ENCODE measurements at regions not wholly inside any gene's neighbourhood (a gene's known extent, or its start where the extent isn't known, plus 50 kb on each side); places are given as distances from the start of the nearest gene placed in this dataset.

GRCh38 chr3:43222590-43222989 is 63.8 kb upstream of the SNRK start:
- TF ChIP-seq CTCF (IDR thresholded peaks at IDR 0.05; ENCODE audit: control insufficient read depth, extremely low read depth, insufficient read depth), result no peak
- DNase-seq (ENCODE audit: low read depth), result no peak
- H3K4me3 ChIP-seq (ENCODE audit: low read depth, low read length), result no peak overlapping the region

- TF ChIP-seq CTCF (IDR thresholded peaks at IDR 0.05; ENCODE audit: control insufficient read depth, extremely low read depth, insufficient read depth), result no peak
- no peak for DNase-seq (ENCODE audit: low read depth)
Observed at GRCh38 chr3:43221076-43221475, 65.3 kb upstream of the SNRK start.

GRCh38 chr3:43219616-43220015 is 66.7 kb upstream of the SNRK start:
- no peak for DNase-seq (ENCODE audit: low read depth)
- no peak overlapping the region for H3K4me3 ChIP-seq (ENCODE audit: low read depth, low read length)
- TF ChIP-seq CTCF (IDR thresholded peaks at IDR 0.05; ENCODE audit: control insufficient read depth, extremely low read depth, insufficient read depth), result no peak

More at GRCh38 chr3:43221076-43221475, 65.3 kb upstream of the SNRK start:
- no peak overlapping the region for H3K4me3 ChIP-seq (ENCODE audit: low read depth, low read length)

GRCh38 chr3:43218921-43219320 is 67.4 kb upstream of the SNRK start:
- no peak for DNase-seq (ENCODE audit: low read depth)
- no peak for TF ChIP-seq CTCF (IDR thresholded peaks at IDR 0.05; ENCODE audit: control insufficient read depth, extremely low read depth, insufficient read depth)
- H3K4me3 ChIP-seq (ENCODE audit: low read depth, low read length), result no peak overlapping the region

- no peak for TF ChIP-seq CTCF (IDR thresholded peaks at IDR 0.05; ENCODE audit: control insufficient read depth, extremely low read depth, insufficient read depth)
- DNase-seq (ENCODE audit: low read depth), result no peak
- H3K4me3 ChIP-seq (ENCODE audit: low read depth, low read length), result no peak overlapping the region
Observed at GRCh38 chr3:43218156-43218555, 68.2 kb upstream of the SNRK start.

GRCh38 chr3:43217633-43218032 is 68.7 kb upstream of the SNRK start:
- TF ChIP-seq CTCF (IDR thresholded peaks at IDR 0.05; ENCODE audit: control insufficient read depth, extremely low read depth, insufficient read depth), result no peak
- no peak overlapping the region for H3K4me3 ChIP-seq (ENCODE audit: low read depth, low read length)
- DNase-seq (ENCODE audit: low read depth), result no peak

GRCh38 chr3:43217206-43217605 is 69.1 kb upstream of the SNRK start:
- H3K4me3 ChIP-seq (ENCODE audit: low read depth, low read length), result no peak overlapping the region
- DNase-seq (ENCODE audit: low read depth), result no peak
- no peak for TF ChIP-seq CTCF (IDR thresholded peaks at IDR 0.05; ENCODE audit: control insufficient read depth, extremely low read depth, insufficient read depth)

Measured in LNCaP clone FGC (cell line).